Peyer's patch (tissue), 4 donors: ENCODE measurements at regions not wholly inside any gene's neighbourhood (a gene's known extent, or its start where the extent isn't known, plus 50 kb on each side); places are given as distances from the start of the nearest gene placed in this dataset.
"Not testable (repeated sequence)": the region's sequence is repeated elsewhere in the genome, so short reads cannot be mapped to it uniquely, and the experiment has no call there.

Source experiments
- CTCF ChIP-seq, 6 experiments: fragments of 450-650 bp in 4 of 6; fragments of 200-600 bp in 2 of 6; sonication (generic) in 1 of 6; IDR thresholded peaks; one replicate each; pipeline ENCODE4 v1.5.1; 2017 to 2019; ENCODE audit warnings: antibody characterized with exemption in 6 of 6, mild to moderate bottlenecking in 3 of 6, moderate library complexity in 1 of 6
- POLR2A ChIP-seq, 2 donors: fragments of 450-650 bp; IDR thresholded peaks; one replicate each; pipeline ENCODE4 v1.5.1; 2017; ENCODE audit warnings: antibody characterized with exemption in 2 of 2, mild to moderate bottlenecking in 2 of 2, moderate library complexity in 2 of 2

DNA sequence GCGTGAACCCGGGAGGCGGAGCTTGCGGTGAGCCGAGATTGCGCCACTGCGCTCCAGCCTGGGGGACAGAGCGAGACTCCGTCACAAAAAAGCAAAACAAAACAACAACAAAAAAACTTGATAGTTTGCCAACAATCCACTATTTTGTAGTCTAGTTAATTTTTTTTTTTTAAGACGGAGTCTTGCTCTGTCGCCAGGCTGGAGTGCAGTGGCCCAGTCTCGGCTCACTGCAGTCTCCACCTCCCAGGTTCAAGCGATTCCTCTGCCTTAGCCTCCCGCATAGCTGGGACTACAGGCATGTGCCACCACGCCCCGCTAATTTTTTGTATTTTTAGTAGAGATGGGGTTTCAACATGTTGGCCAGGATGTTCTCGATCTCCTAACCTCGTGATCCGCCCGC lies 71.2 kb upstream of the ACBD5 start:
- TF ChIP-seq CTCF, POLR2A (IDR thresholded peaks at IDR 0.05): not testable (repeated sequence)
